OCI-LY3 (cell line): ENCODE measurements at regions not wholly inside any gene's neighbourhood (a gene's known extent, or its start where the extent isn't known, plus 50 kb on each side); places are given as distances from the start of the nearest gene placed in this dataset.

ENCODE experiments used
- CTCF ChIP-seq: fragments of 200-600, 300-600 bp; sonication (generic); IDR thresholded peaks from 2 replicates; pipeline ENCODE4 v1.5.1; 2014; ENCODE audit warnings: antibody characterized with exemption, low read length, low read depth
- EZH2phosphoT487 ChIP-seq: fragments of 200-600 bp; shearing (Covaris generic); IDR thresholded peaks from 2 replicates; pipeline ENCODE4 v1.6.1; 2018; ENCODE audit warnings: antibody characterized with exemption, mixed run types, low read depth

GRCh38 chr5:89830691-89831090 lies 578.9 kb downstream of the CETN3 start:
- TF ChIP-seq CTCF = no peak
- no peak for TF ChIP-seq EZH2phosphoT487
